ENCODE measurements at regions not wholly inside any gene's neighbourhood (a gene's known extent, or its start where the extent isn't known, plus 50 kb on each side); places are given as distances from the start of the nearest gene placed in this dataset.

GRCh38 chr6:71489736-71490135, 201.1 kb downstream of the OGFRL1 start:
- Mint-ChIP-seq H3K36me3 (ENCODE audit: low read depth) (no peaks in the 10 kb centered on the region), H3K4me3 (no peak overlapping the region), H3K4me1 (peaks cover 43% of the 10 kb centered on the region), H3K27ac (peak overlapping the region; percentile 2 to 71 (median 27)), H3K27me3 (ENCODE audit: low read depth) (no peaks in the 10 kb centered on the region), H3K9me3 (no peaks in the 10 kb centered on the region)
- TF ChIP-seq, protein P1, sequence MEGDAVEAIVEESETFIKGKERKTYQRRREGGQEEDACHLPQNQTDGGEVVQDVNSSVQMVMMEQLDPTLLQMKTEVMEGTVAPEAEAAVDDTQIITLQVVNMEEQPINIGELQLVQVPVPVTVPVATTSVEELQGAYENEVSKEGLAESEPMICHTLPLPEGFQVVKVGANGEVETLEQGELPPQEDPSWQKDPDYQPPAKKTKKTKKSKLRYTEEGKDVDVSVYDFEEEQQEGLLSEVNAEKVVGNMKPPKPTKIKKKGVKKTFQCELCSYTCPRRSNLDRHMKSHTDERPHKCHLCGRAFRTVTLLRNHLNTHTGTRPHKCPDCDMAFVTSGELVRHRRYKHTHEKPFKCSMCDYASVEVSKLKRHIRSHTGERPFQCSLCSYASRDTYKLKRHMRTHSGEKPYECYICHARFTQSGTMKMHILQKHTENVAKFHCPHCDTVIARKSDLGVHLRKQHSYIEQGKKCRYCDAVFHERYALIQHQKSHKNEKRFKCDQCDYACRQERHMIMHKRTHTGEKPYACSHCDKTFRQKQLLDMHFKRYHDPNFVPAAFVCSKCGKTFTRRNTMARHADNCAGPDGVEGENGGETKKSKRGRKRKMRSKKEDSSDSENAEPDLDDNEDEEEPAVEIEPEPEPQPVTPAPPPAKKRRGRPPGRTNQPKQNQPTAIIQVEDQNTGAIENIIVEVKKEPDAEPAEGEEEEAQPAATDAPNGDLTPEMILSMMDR (IDR thresholded peaks at IDR 0.05; ENCODE audit: unreplicated experiment in 3 of 3): no peak

DNA sequence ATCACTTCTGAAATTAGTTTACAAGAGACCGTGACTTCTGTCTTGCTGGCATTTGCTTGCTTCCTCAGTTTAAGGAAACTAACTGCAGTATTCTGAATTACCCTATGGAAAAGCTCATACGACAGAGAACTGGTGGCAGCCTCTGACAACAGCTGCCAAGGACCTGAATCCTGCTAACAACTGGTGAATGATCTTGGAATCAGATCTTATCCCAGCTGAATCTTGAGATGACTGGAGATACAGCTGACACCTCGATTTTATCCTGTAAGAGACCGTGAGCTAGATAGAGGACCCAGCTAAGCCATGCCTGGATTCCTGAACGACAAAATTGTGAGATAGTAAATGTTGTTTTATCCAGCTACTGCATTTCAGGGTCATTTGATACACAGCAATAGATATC, 202.3 kb downstream of the OGFRL1 start:
- TF ChIP-seq, protein P1 (IDR thresholded peaks at IDR 0.05; ENCODE audit: unreplicated experiment in 3 of 3): no peak
- no peak overlapping the region for H3K4me3 Mint-ChIP-seq
- H3K27me3 Mint-ChIP-seq (ENCODE audit: low read depth): no peaks in the 10 kb centered on the region
- H3K9me3 Mint-ChIP-seq: no peaks in the 10 kb centered on the region
- no peaks in the 10 kb centered on the region for H3K36me3 Mint-ChIP-seq (ENCODE audit: low read depth)
- H3K4me1 Mint-ChIP-seq: peaks cover 44% of the 10 kb centered on the region
- H3K27ac Mint-ChIP-seq: peak overlapping the region; percentile 11 to 68 (median 30)

DNA sequence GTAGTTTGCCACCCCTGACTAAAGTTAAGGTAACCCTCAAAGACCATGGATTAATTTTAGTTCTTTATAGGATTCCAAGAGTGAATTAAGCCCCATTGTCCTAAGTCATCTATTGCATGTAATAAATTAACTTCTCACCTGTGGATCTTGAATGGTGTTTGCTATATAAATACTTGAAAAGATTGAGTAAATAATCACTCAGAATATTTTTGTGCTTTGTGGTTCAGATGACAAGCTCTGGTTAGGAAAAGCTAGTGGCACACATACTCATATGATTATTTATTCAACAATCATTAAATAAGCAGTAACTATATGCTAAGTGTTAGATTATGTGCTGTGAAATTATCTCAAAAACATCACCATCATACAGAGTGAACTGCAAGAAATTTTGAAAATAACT, 203.2 kb downstream of the OGFRL1 start:
- TF ChIP-seq, protein P1 (IDR thresholded peaks at IDR 0.05; ENCODE audit: unreplicated experiment in 3 of 3): no peak
- H3K36me3 Mint-ChIP-seq (ENCODE audit: low read depth): no peaks in the 10 kb centered on the region

DNA sequence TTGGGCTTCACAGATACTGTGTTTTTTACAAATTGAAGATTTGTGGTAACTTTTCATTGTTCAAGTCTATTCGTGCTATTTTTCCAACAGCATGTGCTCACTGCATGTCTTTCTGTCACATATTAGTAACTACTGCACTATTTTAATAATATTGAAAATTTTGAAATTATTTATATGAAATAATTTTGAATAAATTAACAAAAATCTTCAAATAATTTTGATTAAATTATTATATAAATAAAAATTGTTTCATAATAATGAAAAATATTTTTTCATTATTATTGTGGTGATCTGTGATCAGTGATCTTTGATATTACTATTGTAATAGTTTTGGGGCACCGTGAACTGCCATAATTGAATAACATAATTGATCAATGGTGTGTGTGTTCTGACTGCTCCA, 204.1 kb downstream of the OGFRL1 start:
- Mint-ChIP-seq H3K36me3 (ENCODE audit: low read depth) (no peaks in the 10 kb centered on the region), H3K27ac (no peak overlapping the region), H3K27me3 (ENCODE audit: low read depth) (no peaks in the 10 kb centered on the region), H3K4me3 (no peak overlapping the region), H3K4me1 (peaks cover 48% of the 10 kb centered on the region), H3K9me3 (no peaks in the 10 kb centered on the region)
- TF ChIP-seq, protein P1 (IDR thresholded peaks at IDR 0.05; ENCODE audit: unreplicated experiment in 3 of 3): no peak

More for the DNA sequence above, 203.2 kb downstream of the OGFRL1 start:
- Mint-ChIP-seq H3K27me3 (ENCODE audit: low read depth) (no peaks in the 10 kb centered on the region), H3K4me3 (no peak overlapping the region), H3K4me1 (peaks cover 53% of the 10 kb centered on the region), H3K9me3 (no peaks in the 10 kb centered on the region), H3K27ac (no peak overlapping the region)

GRCh38 chr6:71496018-71496721, 207.6 kb downstream of the OGFRL1 start:
- no peaks in the 10 kb centered on the region for H3K36me3 Mint-ChIP-seq (ENCODE audit: low read depth)
- H3K9me3 Mint-ChIP-seq: no peaks in the 10 kb centered on the region
- H3K27me3 Mint-ChIP-seq (ENCODE audit: low read depth): no peaks in the 10 kb centered on the region
- H3K4me3 Mint-ChIP-seq: peak overlapping the region in 1 of 3 experiments; percentile 37
- peaks cover 29% of the 10 kb centered on the region for H3K4me1 Mint-ChIP-seq
- TF ChIP-seq, protein P1 (IDR thresholded peaks at IDR 0.05; ENCODE audit: unreplicated experiment in 3 of 3): no peak
- H3K27ac Mint-ChIP-seq: peak overlapping the region; percentile 20 to 84 (median 69)

DNA sequence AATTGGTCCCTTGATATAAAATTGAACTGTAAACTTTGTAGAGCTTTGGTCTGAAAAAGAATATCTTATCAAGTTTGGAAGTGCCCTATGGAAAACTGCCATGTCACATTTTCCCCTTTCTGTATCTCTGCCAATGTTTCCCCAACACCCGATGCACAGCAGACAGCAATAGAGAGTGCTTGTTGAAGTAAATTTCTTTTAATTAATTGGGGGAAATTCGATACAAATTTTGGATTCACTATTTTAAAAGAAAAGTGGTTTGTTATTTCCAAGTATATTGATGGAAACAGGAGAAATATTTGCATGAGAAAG, 208.1 kb downstream of the OGFRL1 start:
- Mint-ChIP-seq H3K4me3 (no peak overlapping the region), H3K27me3 (ENCODE audit: low read depth) (no peaks in the 10 kb centered on the region), H3K4me1 (peaks cover 23% of the 10 kb centered on the region), H3K9me3 (no peaks in the 10 kb centered on the region), H3K27ac (peak overlapping the region; percentile 20 to 84 (median 69)), H3K36me3 (ENCODE audit: low read depth) (no peaks in the 10 kb centered on the region)
- TF ChIP-seq, protein P1 (IDR thresholded peaks at IDR 0.05; ENCODE audit: unreplicated experiment in 3 of 3): no peak
